Type B pancreatic cell (in vitro differentiated cells): ENCODE measurements at regions not wholly inside any gene's neighbourhood (a gene's known extent, or its start where the extent isn't known, plus 50 kb on each side); places are given as distances from the start of the nearest gene placed in this dataset.
A peak's percentile ranks its signal among the peaks of the same experiment; 100 is the strongest.

Experiments
- DNase-seq: peaks from one replicate; pipeline ENCODE4 v3.0.0; 2021; ENCODE audit warnings: mixed read lengths; ENCODE audit not compliant: unreplicated experiment; ENCODE audit errors: extremely low spot score
- H3K27ac Mint-ChIP-seq: 2 replicates; pipeline ENCODE4 v1.8.0; 2021; ENCODE audit warnings: mild to moderate bottlenecking, mixed read lengths
- H3K27me3 Mint-ChIP-seq: 2 replicates; pipeline ENCODE4 v1.8.0; 2021; ENCODE audit warnings: mixed read lengths
- H3K36me3 Mint-ChIP-seq: 2 replicates; pipeline ENCODE4 v1.8.0; 2021; ENCODE audit warnings: mixed read lengths
- H3K4me1 Mint-ChIP-seq: one replicate; pipeline ENCODE4 v1.8.0; 2021; ENCODE audit warnings: mixed read lengths; ENCODE audit not compliant: unreplicated experiment
- H3K4me3 Mint-ChIP-seq: 2 replicates; pipeline ENCODE4 v1.8.0; 2021; ENCODE audit warnings: mild to moderate bottlenecking, mixed read lengths
- H3K9me3 Mint-ChIP-seq: 2 replicates; pipeline ENCODE4 v1.8.0; 2021; ENCODE audit warnings: mixed read lengths
- TF ChIP-seq, protein P1 (sequence below): fragments of 200-600 bp; sonication (generic); conservative IDR thresholded peaks from 2 replicates; pipeline ENCODE4 v1.5.0; 2021; ENCODE audit warnings: antibody characterized with exemption, mild to moderate bottlenecking

DNA sequence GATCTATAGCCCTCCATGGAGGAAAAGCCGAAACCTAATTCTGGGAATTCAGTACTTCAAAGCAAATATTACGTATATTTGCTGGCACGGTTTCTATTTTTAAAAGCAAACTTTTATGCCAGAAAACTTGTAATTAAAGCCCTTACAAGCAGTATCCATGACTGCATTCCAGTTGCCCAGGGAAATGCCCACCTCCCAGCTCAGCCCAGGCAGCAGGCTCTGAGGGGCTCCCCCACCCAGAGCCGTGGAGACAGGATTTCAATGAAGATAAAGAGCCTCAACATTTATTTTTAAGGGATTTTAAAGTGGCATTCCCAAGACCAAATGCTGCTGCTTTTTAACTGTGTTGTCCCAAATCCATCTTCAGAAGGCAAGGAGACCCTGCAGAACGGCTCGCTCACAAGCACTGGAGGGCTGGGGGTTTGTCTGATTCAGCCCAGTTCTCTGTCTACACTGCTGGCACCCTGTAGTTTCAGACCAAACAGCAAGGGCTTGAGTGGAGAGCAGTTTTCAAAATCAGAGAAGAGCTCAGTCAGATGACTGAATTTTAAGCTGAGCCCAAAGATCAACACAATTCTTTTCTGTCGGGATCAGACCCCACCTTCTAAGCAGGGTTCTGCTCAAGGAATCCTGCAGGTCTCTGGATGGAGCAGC is 105.1 kb downstream of the KCNF1 start:
- Mint-ChIP-seq H3K4me1 (peaks cover 15% of the 10 kb centered on the region), H3K27me3 (peaks cover 17% of the 10 kb centered on the region), H3K36me3 (no peaks in the 10 kb centered on the region), H3K9me3 (peaks cover 4% of the 10 kb centered on the region), H3K27ac (no peak overlapping the region), H3K4me3 (no peak overlapping the region)
- TF ChIP-seq, protein P1, sequence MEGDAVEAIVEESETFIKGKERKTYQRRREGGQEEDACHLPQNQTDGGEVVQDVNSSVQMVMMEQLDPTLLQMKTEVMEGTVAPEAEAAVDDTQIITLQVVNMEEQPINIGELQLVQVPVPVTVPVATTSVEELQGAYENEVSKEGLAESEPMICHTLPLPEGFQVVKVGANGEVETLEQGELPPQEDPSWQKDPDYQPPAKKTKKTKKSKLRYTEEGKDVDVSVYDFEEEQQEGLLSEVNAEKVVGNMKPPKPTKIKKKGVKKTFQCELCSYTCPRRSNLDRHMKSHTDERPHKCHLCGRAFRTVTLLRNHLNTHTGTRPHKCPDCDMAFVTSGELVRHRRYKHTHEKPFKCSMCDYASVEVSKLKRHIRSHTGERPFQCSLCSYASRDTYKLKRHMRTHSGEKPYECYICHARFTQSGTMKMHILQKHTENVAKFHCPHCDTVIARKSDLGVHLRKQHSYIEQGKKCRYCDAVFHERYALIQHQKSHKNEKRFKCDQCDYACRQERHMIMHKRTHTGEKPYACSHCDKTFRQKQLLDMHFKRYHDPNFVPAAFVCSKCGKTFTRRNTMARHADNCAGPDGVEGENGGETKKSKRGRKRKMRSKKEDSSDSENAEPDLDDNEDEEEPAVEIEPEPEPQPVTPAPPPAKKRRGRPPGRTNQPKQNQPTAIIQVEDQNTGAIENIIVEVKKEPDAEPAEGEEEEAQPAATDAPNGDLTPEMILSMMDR, result no peak
- peak; percentile 29 for DNase-seq

DNA sequence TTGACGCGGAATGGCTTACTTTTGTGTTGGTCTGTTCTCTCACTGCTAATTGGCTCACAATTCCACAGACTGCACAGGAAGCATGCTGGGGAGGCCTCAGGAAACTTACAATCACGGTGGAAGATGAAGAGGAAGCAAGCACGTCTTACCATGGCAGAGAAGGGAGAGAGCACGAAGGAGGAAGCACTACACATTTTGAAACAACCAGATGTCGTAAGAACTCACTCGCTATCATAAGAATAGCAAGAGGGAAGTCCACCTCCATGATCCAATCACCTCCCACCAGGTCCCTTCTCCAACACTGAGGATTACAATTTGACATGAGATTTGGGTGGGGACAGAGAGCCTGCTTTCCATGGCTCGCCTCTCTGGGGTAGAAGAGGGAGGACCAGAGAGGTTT is 106.2 kb downstream of the KCNF1 start:
- H3K36me3 Mint-ChIP-seq, result no peaks in the 10 kb centered on the region
- H3K27me3 Mint-ChIP-seq, result peaks cover 17% of the 10 kb centered on the region
- no peak overlapping the region for H3K4me3 Mint-ChIP-seq
- TF ChIP-seq, protein P1, result no peak
- no peak overlapping the region for H3K27ac Mint-ChIP-seq
- H3K4me1 Mint-ChIP-seq, result peaks cover 21% of the 10 kb centered on the region
- DNase-seq, result no peak
- peaks cover 9% of the 10 kb centered on the region for H3K9me3 Mint-ChIP-seq

GRCh38 chr2:11018651-11019185 is 107.0 kb downstream of the KCNF1 start:
- TF ChIP-seq, protein P1, result no peak
- no peaks in the 10 kb centered on the region for H3K36me3 Mint-ChIP-seq
- peaks cover 21% of the 10 kb centered on the region for H3K4me1 Mint-ChIP-seq
- H3K27ac Mint-ChIP-seq, result no peak overlapping the region
- H3K27me3 Mint-ChIP-seq, result peaks cover 17% of the 10 kb centered on the region
- no peak overlapping the region for H3K4me3 Mint-ChIP-seq
- H3K9me3 Mint-ChIP-seq, result peaks cover 9% of the 10 kb centered on the region
- peak; percentile 20 for DNase-seq

DNA sequence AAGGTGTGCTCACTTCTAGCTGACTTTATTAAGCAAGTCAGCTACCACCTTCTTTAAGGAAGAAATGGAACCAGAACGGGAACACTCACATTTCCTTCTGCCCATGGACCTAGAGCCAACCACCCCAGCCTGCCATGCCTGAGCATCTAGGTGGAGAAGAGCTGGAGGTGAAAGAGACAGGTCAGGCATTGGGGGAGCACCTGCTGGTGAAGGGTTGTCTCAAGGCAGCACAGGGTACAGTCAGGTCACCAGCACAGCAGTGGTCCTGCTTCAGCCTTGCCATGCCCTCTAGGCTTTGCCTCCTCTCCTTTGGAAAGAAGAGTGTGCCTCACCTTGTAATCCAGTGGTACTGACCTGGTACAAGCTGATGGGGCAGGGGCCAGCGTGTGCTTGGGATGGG is 107.9 kb downstream of the KCNF1 start:
- peaks cover 29% of the 10 kb centered on the region for H3K4me1 Mint-ChIP-seq
- TF ChIP-seq, protein P1, result no peak
- H3K36me3 Mint-ChIP-seq, result no peaks in the 10 kb centered on the region
- peak; percentile 34 for DNase-seq
- H3K9me3 Mint-ChIP-seq, result peaks cover 9% of the 10 kb centered on the region
- no peak overlapping the region for H3K4me3 Mint-ChIP-seq
- H3K27ac Mint-ChIP-seq, result no peak overlapping the region
- H3K27me3 Mint-ChIP-seq, result peaks cover 17% of the 10 kb centered on the region

- TF ChIP-seq, protein P1, result no peak
Measured at GRCh38 chr2:11022064-11022463, 110.3 kb downstream of the KCNF1 start.

More at GRCh38 chr2:11022064-11022463, 110.3 kb downstream of the KCNF1 start:
- Mint-ChIP-seq H3K27ac (no peak overlapping the region), H3K4me3 (no peak overlapping the region), H3K4me1 (peaks cover 33% of the 10 kb centered on the region), H3K27me3 (peaks cover 10% of the 10 kb centered on the region), H3K36me3 (no peaks in the 10 kb centered on the region), H3K9me3 (peaks cover 9% of the 10 kb centered on the region)
- DNase-seq, result peak; percentile 34
